SU-DHL-6 (cell line): ENCODE measurements at regions not wholly inside any gene's neighbourhood (a gene's known extent, or its start where the extent isn't known, plus 50 kb on each side); places are given as distances from the start of the nearest gene placed in this dataset.

Experiments
- CTCF ChIP-seq: fragments of 200-600 bp; sonication (generic); IDR thresholded peaks from one replicate; pipeline ENCODE4 v1.5.1; 2017; ENCODE audit warnings: antibody characterized with exemption, mild to moderate bottlenecking, low read length, moderate library complexity; ENCODE audit not compliant: insufficient read depth, poor library complexity, severe bottlenecking
- EZH2phosphoT487 ChIP-seq: fragments of 200-600 bp; sonication (generic), shearing (Covaris generic); conservative IDR thresholded peaks from 2 replicates; pipeline ENCODE4 v1.6.1; 2018; ENCODE audit warnings: mild to moderate bottlenecking, antibody characterized with exemption, low read length, moderate library complexity, mixed read lengths

- TF ChIP-seq CTCF = no peak
- TF ChIP-seq EZH2phosphoT487 = no peak
These were observed 342.9 kb upstream of the PPP2R3A start for GRCh38 chr3:135622656-135623055.
